HG02840 (cell line): ENCODE measurements at regions not wholly inside any gene's neighbourhood (a gene's known extent, or its start where the extent isn't known, plus 50 kb on each side); places are given as distances from the start of the nearest gene placed in this dataset.
"Not testable (repeated sequence)": the region's sequence is repeated elsewhere in the genome, so short reads cannot be mapped to it uniquely, and the experiment has no call there.

ENCODE experiments used
- ATAC-seq: cut with Tn5 transposase; IDR thresholded peaks from one replicate; pipeline ENCODE4 v1.9.1; 2021; ENCODE audit warnings: mild to moderate bottlenecking, moderate library complexity, moderate number of reproducible peaks; ENCODE audit not compliant: unreplicated experiment, low FRiP score

DNA sequence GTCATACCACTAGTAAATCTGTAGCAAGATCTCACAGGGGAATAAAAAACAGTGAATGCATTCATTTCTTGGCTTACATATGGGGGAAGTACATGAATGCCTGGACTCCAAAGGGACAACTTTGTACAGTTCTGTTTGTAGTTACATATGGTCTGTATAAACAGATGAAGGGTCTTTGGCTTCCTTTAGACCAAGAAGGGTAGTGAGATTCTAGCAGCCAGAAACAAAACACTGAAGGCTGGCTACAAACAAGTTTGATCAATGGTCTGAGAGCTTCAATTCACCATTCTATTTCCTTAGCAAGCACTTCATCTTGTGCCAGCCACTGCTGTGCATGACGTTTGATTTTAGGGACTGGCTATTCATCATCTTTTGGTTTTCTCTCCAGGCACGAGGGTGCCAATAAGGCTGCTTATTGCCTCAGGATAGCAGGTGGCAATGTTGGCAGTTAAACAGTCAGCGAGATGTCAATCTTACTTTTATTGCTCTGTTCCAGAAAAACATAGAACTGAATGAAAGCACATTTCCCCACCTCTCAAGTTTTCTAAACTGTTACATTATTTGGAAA is 313.7 kb upstream of the COL8A1 start:
- ATAC-seq, result no peak

DNA sequence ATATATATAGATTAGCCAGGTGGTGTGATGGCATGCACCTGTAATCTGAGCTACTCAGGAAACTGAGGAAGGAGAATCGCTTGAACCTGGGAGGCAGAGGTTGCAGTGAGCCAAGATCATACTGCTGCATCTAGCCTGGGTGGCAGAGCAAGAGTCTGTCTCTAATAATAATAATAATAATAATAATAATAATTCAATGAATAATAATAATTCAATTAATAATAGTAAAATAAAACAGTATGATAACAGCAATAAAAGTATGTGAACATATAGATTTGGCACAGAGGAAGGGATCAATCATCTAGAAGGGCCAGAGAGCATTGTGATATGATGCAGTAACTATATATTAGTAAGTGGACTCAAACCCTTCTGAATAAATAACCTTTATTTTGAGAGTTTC is 314.5 kb upstream of the COL8A1 start:
- ATAC-seq, result no peak

DNA sequence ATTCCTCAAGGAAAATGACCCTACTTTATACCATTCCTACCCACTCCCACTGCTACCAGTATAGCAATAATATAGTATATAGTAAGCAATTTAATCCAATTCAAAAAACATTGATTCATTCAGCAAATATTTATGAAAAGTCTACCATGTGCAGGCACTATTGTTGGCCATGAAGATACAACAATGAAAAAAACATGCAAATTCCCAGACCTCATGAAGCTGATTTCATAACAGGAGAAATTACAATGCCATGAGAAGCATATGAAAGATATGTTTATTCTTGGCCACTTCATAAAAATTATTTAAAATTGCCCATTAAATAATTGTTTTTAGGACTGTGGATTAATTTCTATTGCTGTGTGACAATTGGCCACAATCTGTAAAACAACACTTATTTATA is 315.8 kb upstream of the COL8A1 start:
- ATAC-seq, result no peak

DNA sequence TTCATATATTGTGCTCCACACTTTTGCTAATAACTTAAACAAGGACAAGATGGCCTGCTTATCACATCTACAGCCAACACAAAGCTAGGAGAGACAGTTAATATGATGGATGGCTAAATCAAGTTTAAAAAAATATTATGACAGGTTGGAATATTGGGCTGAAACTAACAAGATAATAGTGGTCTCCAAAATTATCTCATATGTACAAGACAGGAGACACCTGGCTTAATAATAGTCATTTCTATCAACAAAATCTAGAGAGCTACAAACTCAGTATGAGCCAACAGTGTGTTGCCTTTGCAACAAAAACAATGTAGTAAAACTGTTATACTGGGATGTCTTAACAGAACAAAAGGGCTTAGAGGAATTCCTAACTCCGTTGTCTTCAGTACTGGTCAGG is 317.1 kb upstream of the COL8A1 start:
- no peak for ATAC-seq

DNA sequence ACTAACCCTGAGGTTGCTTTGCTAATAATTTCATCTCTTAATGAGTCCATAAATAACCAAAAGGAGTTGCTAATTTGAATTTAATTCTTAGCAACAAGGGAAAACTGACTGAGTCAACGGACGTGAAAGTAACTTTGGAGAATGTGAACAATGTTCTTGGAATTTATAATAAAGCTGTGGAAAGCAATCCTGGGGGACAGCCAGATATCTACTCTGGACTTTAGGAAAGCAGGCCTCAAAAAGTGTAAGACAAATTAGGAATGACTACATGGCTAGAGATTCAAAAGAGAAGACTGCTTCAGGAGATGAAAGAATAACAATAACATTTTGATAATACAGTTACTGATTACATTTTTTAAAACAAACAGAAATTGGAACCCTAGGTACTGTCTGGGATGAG is 318.4 kb upstream of the COL8A1 start:
- ATAC-seq, result no peak

DNA sequence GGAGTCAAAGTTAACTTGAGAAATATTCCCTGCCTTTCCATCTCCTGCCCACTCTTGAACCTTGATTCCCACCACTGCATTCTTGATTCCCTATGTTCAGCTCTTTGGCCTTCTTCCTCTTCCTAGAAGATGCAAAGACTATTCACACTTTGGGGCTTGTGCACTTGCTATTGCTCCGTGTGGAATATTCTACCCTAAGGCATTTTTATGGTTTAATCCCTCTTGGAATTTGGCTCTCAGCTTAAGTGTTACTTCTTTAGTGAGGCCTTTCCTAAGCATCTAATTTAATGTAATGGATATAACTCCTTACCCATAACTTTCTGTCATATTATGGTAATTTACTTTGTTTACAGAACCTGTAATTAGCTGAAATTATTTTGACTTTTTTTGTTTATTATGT is 318.9 kb upstream of the COL8A1 start:
- no peak for ATAC-seq

DNA sequence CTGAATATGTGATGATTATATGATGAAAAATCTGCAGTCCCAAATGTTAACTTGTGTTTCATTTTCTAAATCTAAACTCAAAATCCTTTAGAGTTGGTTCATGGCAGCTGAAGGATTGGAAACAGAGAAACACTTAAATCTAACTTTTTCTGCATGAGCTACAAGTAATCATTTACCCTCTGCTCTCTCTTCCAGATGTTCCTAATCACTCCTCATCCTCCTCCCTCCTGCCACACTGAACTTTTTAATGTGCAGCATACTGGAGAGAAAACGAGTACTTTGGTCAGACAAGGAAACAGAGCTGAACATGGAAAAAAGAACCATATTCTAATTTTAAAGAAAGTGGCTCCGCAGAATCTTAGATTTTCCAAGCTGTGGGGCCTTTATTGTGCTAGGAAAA is 321.2 kb upstream of the COL8A1 start:
- no peak for ATAC-seq

DNA sequence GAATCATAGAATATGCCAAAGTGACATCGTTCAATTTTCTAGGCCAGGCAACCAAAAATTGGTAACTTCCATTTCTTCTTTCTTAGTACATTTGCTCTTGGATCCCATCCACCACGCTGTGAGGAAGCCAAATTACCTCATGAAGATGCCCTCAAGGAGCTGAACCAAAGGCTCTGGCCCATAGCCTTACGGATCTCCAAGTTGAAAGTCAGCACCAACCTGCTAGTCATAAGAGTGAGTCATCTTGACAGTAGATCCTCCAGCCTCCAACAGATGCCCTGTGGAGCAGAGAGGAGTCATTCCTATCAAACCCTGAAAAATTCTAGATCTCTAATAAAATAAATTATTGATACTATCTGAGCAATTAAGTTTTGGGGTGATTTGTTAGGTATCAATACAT is 322.5 kb upstream of the COL8A1 start:
- no peak for ATAC-seq

DNA sequence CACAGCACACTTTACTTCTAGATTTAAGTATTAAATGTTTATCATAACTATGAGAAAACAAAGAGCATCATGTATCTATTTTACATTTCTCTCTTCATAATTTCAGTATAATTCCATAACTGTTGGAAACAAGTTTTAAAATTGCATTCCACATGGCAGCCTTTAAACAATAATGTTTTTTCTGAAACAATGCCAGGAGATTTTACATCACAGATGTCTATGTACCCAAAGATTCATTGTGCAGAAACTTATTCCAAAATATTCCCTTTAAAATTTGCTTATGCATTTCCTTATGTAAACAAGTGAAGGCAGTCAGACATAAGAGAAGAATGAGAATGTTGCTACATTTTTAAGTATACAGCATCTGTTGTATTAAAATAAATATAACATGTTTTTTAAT is 324.9 kb upstream of the COL8A1 start:
- ATAC-seq, result no peak

DNA sequence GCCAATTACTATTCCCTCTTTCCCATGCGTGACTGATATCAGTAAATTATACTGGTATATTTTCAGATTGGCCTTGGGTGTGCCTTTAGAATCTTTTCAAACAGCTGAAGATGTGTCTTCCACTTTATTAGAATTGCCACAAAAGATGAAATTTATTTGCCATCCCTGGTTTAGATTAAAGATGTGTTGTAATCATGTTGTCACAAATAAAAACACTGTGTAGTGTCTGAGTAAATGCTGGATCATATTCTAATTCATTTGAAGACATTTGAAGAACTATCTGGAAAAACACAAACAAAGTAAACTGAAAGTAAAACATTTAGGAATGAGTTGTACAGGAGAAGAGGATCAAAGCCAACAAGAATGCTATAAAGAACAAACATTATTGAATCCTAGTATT is 339.7 kb upstream of the COL8A1 start:
- ATAC-seq, result no peak

DNA sequence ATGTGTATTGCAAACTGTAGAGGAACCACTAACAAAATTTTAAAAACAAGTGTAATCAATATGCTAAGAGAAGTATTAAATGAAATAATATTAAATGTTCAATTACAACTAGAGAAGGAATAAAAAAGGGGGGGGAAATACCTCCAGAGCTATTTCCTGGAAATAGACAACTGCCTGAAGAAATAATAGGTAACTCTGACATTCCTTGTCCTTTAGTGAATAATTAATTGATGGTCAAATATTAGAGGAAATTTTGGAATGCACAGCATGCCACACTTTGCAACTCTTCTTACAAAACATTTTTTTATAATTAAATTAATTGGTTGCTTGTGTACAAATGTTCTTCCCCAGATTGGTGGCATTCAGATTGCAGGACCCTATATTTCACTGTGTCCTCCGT is 342.6 kb upstream of the COL8A1 start:
- no peak for ATAC-seq

DNA sequence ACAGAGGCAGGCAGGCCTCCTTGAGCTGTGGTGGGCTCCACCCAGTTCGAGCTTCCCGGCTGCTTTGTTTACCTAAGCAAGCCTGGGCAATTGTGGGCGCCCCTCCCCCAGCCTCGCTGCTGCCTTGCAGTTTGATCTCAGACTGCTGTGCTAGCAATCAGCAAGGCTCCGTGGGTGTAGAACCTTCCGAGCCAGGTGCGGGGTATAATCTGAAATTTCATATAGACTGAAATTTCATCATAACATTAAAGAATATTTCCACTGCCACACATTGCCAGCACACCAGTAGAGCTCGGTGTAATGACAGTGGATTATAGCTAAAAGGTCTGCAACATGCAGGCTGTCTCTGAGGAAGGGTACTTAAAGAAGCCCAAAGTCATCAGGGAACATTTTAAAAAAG is 344.3 kb upstream of the COL8A1 start:
- not testable (repeated sequence) for ATAC-seq

DNA sequence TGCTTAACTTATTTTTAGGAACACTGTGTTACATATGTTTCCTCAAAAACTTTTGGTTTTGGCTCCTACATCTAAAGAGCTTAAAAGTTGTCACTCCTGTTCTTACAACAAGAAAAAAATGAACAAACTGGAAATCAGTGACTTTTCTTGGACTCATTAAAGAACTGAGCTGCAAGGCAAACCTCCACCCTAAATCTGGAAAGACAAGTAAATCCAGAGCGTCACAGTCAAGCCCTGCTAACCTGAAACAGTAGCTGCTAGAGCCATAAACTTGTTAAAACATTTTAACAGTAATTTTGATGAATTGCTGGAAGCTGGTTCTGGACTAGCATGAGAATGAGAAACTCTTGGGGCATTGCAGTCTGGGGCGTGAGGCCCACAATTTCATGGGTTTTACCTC is 350.5 kb upstream of the COL8A1 start:
- ATAC-seq, result no peak

DNA sequence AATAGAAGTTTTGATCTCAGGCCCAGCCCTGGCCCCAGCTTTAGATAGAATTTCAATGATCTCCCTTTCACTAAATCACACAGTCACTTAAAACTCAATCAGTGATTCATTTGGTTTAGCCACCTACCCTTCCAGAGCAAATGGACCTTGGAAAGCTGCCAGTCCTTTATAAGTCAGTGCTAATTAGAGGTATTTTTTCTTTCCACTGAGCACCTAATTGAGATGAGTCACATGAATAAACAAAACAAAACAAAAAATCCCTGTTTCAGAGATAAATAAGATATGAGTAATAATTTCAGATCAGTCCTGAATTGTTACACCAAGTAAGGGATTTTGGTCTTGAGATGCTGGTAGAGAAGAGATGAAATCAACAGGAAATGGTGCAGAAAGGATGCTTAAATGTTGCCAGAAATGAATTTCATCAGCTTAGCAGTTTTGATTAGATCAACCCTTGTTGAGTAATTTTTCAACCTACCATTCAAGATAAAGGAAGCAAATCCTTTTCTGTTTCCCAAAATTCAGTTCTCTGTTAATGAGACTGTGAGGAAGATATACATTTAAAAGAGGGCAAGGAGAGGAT is 352.0 kb upstream of the COL8A1 start:
- no peak for ATAC-seq

DNA sequence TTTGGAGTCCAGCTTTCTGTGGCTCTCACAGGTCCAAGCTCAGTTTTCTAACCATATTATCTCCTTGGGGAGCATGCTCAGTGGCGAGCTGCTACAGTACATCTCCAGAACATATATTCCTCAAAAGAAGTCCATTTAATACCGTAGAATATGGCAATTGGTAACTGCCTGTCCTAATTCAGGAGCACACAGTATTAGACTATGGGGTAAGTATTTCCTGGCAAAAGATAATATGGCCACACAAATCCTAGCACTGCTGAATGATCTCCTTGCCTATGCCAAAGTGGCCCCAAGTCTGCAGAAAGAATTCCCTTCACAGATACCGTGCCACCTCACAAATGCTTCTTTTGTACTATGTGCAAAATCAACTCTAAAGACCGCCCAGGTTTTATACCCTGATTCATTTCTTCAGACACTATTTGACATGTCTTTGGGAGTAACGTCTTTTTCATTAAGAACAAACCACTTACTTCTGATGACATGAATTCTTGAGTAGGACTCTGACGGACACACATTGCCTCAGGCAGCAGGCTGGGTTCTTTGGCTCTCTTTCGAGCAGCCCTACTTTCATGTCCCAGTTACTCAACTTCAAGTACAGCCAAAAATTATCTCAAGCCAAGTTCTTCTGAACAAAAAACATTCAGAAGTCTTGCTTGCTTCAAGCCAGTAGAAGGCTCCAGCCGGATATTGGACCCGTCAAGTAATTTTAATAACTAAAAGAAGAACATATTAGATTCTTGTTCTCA is 368.3 kb upstream of the DCBLD2 start:
- ATAC-seq, result no peak

DNA sequence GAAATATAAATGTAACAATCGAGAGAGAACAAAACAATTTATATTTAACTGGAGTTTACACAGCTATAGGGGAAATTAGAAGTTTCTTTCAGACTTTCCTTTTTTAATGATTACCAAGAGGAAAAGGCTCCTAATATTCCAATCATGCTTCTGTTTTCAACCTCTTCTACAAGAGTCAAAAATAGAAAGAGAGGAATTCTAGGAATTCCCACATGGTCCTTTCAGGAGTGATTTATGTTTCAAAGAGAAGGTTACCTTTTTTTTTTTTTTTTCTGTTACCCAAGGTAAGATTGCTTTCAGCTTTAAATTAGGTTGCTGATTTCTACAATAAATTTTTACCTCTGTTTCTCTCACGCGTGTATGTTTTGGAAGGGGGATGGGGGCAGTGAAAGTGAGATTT is 355.3 kb upstream of the DCBLD2 start:
- ATAC-seq, result no peak

DNA sequence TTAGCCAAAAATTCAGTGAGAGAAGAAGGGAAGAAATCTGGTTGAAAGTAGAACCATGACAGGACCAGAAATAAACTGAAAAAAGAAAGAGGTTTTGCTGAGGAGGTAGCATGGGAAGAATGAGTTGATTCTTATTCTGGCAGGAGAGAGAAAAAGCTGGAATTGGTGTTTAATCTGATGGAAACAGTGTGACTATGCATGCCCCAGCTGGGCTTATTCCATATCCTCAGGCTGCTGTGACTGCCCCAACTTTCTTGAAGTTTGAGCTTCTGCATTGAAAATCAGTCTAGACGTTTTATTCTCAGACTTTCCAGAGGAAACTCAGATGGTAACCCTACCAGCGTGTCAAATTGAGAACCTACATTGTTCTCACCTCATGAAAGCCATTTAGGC is 352.5 kb upstream of the DCBLD2 start:
- no peak for ATAC-seq

DNA sequence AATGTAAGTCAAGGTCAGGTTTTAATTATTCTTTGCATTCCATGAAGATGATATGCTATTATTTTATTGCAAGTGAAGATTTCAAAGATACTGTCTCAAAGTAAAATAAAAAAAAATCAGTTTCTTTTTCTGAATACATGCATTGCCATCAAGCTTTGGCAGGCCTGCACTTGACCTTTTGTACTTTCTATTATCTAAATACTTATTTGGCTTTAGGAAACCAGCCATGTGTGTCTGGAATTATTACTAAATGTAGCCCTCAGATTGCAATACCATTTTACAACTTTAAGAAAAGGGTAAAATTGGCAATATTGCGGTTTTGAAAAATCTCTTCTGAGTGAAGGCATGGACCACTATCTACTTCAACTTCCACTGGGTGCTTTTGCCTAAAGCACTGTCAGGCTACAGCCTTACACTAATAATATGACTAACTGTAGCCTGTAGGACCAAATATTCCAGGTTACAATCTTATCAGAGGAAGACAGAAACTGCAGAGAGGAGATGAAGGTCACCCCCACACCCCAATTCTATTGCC is 349.4 kb upstream of the DCBLD2 start:
- ATAC-seq, result no peak

DNA sequence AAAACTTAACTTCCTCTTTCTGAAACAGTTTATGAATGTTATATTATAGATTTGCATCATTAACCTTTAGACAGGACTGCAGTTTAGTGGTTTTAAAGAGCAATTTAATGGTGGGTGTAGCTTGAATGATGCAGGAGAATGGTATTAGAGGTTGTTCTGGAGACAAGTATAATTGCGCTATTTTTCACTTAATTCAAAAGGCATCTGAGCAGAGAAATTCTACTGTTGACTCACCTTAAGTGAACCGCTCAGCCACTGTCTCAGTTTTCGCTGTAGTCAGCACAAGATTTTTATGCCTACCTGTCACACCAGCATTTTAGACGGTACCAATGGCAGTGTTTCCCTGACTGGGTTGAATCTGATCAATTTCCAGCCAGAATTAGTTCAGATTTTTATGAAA is 348.8 kb upstream of the DCBLD2 start:
- ATAC-seq, result no peak

DNA sequence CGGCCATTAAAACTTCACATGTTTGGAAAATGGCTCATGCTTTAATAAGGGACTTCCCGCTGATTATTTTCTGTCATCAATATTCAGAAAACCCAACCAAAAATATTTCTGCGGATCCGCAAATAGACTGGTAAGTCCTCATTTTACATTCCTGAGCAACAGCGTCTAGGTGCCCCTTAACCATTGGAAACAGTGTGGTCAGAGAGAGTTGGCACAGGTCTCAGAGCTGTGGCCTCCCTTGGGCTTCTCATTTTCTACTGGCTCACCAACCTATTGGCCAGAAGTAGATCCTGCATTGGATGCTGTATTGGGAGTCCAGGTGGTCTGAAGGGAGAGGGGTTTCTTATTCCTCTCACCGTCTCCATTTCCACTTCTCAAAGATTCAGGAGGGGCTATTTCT is 348.1 kb upstream of the DCBLD2 start:
- ATAC-seq, result no peak

DNA sequence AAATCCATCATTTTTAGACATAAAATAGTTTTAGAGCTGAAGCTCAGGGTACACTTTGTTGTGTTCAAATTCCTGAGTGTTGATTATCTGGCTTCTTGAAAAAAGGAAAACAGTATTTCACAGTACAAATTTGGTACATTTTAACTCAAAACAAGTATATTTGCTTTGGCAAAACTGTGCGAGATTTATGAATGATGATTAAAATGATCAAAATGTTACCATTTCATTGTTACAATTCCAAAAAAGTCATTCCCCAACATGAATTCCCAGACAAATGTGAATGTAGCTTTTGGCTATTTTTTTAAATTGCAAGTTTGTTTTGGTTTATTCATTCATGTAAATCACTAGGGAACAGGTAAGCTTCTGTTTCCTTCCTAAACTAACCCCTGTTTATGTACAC is 347.4 kb upstream of the DCBLD2 start:
- no peak for ATAC-seq

DNA sequence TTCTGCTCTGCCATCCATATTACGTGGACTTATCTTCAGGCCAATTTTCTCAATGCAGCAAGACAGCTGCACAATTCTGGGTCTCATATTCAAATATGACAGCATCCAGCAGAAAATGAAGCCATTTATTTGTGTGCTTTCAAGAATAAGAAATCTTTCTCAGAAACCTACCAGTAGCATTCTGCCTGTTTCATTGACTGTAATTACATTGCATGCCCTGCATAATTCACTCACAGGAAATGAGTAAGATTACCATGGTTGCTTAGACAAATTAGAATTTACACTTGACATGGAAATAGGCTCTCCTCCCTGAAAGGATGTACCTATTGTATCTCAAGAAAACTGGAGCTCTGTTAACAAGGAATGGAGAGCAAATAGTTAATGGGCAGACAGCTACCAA is 346.6 kb upstream of the DCBLD2 start:
- ATAC-seq, result no peak
